Mesendoderm (in vitro differentiated cells): ENCODE measurements at regions not wholly inside any gene's neighbourhood (a gene's known extent, or its start where the extent isn't known, plus 50 kb on each side); places are given as distances from the start of the nearest gene placed in this dataset.
A peak's percentile ranks its signal among the peaks of the same experiment; 100 is the strongest.

Experiments used
- DNase-seq: peaks from one replicate; pipeline ENCODE4 v3.0.0; 2013
- H2AK5ac ChIP-seq: 2 replicates; pipeline ENCODE4 v1.6.1; 2013; ENCODE audit warnings: low read length, inconsistent platforms
- H2BK120ac ChIP-seq: 2 replicates; pipeline ENCODE4 v1.6.1; 2013; ENCODE audit warnings: low read depth, mild to moderate bottlenecking, low read length, moderate library complexity, mixed read lengths
- H2BK15ac ChIP-seq: replicated peaks from 2 replicates; pipeline ENCODE4 v1.6.1; 2013; ENCODE audit warnings: low read depth, mild to moderate bottlenecking, moderate library complexity
- H2BK5ac ChIP-seq: 2 replicates; pipeline ENCODE4 v1.6.1; 2013; ENCODE audit warnings: low read length, inconsistent platforms
- H3K18ac ChIP-seq: 2 replicates; pipeline ENCODE4 v1.6.1; 2013; ENCODE audit warnings: mild to moderate bottlenecking, low read length, mixed read lengths
- H3K23ac ChIP-seq: one replicate; pipeline ENCODE4 v1.6.1; 2013; ENCODE audit warnings: low read length
- H3K27ac ChIP-seq: 2 replicates; pipeline ENCODE4 v1.5.1; 2013; ENCODE audit warnings: low read depth, mild to moderate bottlenecking, inconsistent platforms, low read length, moderate library complexity
- H3K27me3 ChIP-seq: 2 replicates; pipeline ENCODE4 v1.6.1; 2013; ENCODE audit warnings: low read length, control low read depth, mild to moderate bottlenecking, inconsistent platforms; ENCODE audit not compliant: insufficient read depth, poor library complexity
- H3K36me3 ChIP-seq: 2 replicates; pipeline ENCODE4 v1.6.1; 2013; ENCODE audit warnings: low read length, inconsistent platforms; ENCODE audit not compliant: control insufficient read depth, insufficient read depth
- H3K4ac ChIP-seq: one replicate; pipeline ENCODE4 v1.6.1; 2013; ENCODE audit warnings: low read depth, mild to moderate bottlenecking, low read length, moderate library complexity
- H3K4me1 ChIP-seq: 2 replicates; pipeline ENCODE4 v1.6.1; 2013; ENCODE audit warnings: low read depth, low read length, inconsistent platforms; ENCODE audit not compliant: control insufficient read depth
- H3K4me2 ChIP-seq: 2 replicates; pipeline ENCODE4 v1.6.1; 2013; ENCODE audit warnings: low read length
- H3K4me3 ChIP-seq: 2 replicates; pipeline ENCODE4 v1.5.1; 2013; ENCODE audit warnings: mild to moderate bottlenecking, low read length
- H3K56ac ChIP-seq: one replicate; pipeline ENCODE4 v1.6.1; 2013; ENCODE audit warnings: low read length
- H3K79me1 ChIP-seq: 2 replicates; pipeline ENCODE4 v1.6.1; 2013; ENCODE audit warnings: low read length, inconsistent platforms
- H3K79me2 ChIP-seq: 2 replicates; pipeline ENCODE4 v1.6.1; 2013; ENCODE audit warnings: mild to moderate bottlenecking, low read length; ENCODE audit not compliant: control insufficient read depth, insufficient read depth
- H3K9ac ChIP-seq: 2 replicates; pipeline ENCODE4 v1.6.1; 2013; ENCODE audit warnings: low read length, inconsistent platforms
- H4K5ac ChIP-seq: one replicate; pipeline ENCODE4 v1.6.1; 2013; ENCODE audit warnings: low read length
- H4K8ac ChIP-seq: one replicate; pipeline ENCODE4 v1.6.1; 2013; ENCODE audit warnings: low read depth, mild to moderate bottlenecking, control low read depth, low read length, moderate library complexity
- WGBS: extraction: QIAGEN DNeasy Blood & Tissue Kit; methylation state at CpG from one replicate; pipeline ENCODE4 v1.1.7; 2013; ENCODE audit warnings: low lambda C conversion rate, missing lambda C conversion rate; ENCODE audit not compliant: insufficient coverage; ENCODE audit errors: extremely low coverage; 5-methylcytosine and 5-hydroxymethylcytosine counted together

DNA sequence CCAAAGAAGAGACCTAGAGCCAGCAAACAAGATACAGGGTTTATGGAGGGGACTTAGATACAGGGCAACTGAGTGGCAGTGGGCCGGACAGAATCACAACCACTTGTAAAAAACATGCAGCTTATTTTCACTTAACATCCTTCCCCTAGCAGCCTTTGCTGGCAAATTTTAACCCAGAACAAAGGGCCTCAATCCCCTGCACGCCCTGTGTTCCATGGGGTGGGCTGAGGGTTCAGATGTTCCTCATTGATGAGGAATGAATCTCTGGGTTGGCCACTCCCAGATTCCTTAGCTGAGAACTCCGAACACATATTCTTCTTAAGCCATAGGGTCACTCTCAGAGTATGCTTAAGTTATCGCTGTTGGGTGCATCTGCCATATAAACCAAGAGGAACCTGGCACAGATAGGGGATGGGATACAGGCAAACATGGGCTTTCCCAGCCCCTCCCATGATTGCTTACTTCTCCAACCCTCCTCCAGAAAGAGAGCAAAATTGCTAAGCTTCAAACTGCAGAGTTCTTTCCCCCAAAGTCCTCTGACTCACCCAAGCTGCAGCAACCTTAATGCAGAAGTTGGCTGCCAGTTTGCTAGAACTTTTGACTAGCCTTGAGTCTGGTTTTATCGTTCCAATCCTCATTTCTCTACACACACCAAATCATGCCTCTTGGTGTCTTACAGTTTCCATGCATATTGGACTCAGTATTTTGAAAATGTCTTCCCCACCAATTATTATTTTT lies 146.9 kb downstream of the CD47 start:
- no peak overlapping the region for H2AK5ac ChIP-seq
- H2BK120ac ChIP-seq: no peak overlapping the region
- no peak overlapping the region for H3K9ac ChIP-seq
- H2BK5ac ChIP-seq: no peak overlapping the region
- H3K4ac ChIP-seq: no peak overlapping the region
- no peak overlapping the region for H3K4me3 ChIP-seq
- no peak overlapping the region for H2BK15ac ChIP-seq
- no peak overlapping the region for H4K8ac ChIP-seq
- H3K18ac ChIP-seq: no peak overlapping the region
- H3K4me2 ChIP-seq: no peak overlapping the region
- H3K79me1 ChIP-seq: no peaks in the 10 kb centered on the region
- no CpG with 5 or more reads among the region's 5 CpGs for WGBS
- H4K5ac ChIP-seq: no peak overlapping the region
- H3K27me3 ChIP-seq: no peaks in the 10 kb centered on the region
- no peaks in the 10 kb centered on the region for H3K36me3 ChIP-seq
- no peak for DNase-seq
- no peak overlapping the region for H3K27ac ChIP-seq
- H3K4me1 ChIP-seq: no peaks in the 10 kb centered on the region
- H3K56ac ChIP-seq: no peak overlapping the region
- H3K23ac ChIP-seq: no peak overlapping the region
- no peaks in the 10 kb centered on the region for H3K79me2 ChIP-seq

DNA sequence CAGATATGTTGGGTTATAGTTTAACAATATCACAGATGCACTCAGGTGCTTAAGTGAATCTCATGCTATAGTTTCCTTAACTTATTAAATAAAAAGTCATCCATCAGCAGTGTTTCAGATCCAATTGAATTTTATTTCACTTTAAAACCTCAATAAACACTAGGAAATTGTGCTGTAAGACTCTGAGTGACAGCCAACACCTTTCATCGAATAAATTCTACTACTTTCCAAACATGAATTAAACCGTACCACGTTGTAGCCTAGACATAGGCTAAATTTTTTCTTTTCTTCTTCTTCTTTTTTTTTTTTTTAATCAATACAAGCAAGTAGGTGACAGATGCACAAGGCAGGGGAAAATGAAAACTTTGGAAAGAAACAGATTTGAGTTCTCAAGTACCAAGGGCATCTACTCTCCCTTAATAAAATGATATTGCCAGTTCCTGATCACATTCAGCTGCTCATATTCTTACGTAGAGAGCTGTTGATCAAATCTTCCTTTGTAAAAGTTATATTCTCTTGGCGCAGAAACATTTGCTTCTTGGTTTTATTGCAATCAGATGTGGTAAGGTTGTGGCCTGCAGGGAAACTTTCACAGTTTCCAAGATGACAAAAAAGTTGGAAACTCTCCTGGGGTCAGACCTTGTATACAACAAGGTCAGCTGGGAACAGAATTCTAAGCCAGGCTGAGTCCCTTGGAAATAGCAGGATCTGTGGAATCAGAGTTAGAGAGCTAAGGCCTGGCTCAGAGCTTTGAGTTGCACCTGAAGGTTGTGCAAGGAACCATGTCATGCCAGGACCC lies 147.7 kb downstream of the CD47 start:
- no peaks in the 10 kb centered on the region for H3K36me3 ChIP-seq
- H3K27ac ChIP-seq: no peak overlapping the region
- no peak overlapping the region for H3K18ac ChIP-seq
- no peak overlapping the region for H3K4me3 ChIP-seq
- H3K4me1 ChIP-seq: no peaks in the 10 kb centered on the region
- no peak overlapping the region for H2AK5ac ChIP-seq
- no peak overlapping the region for H3K4ac ChIP-seq
- no peak overlapping the region for H2BK15ac ChIP-seq
- H3K56ac ChIP-seq: no peak overlapping the region
- no peak overlapping the region for H3K4me2 ChIP-seq
- no peak overlapping the region for H2BK5ac ChIP-seq
- H2BK120ac ChIP-seq: no peak overlapping the region
- H4K8ac ChIP-seq: no peak overlapping the region
- WGBS: no CpG with 5 or more reads among the region's 5 CpGs
- H3K27me3 ChIP-seq: no peaks in the 10 kb centered on the region
- no peaks in the 10 kb centered on the region for H3K79me1 ChIP-seq
- H3K9ac ChIP-seq: no peak overlapping the region
- no peaks in the 10 kb centered on the region for H3K79me2 ChIP-seq
- no peak for DNase-seq
- H4K5ac ChIP-seq: no peak overlapping the region
- no peak overlapping the region for H3K23ac ChIP-seq

GRCh38 chr3:107942244-107942643 lies 148.6 kb downstream of the CD47 start:
- Histone ChIP-seq H2BK15ac (no peak overlapping the region), H2AK5ac (no peak overlapping the region), H3K56ac (no peak overlapping the region), H3K79me2 (no peaks in the 10 kb centered on the region), H3K9ac (no peak overlapping the region), H2BK120ac (no peak overlapping the region), H3K4me3 (no peak overlapping the region), H3K4ac (no peak overlapping the region), H2BK5ac (no peak overlapping the region), H3K4me2 (no peak overlapping the region), H3K36me3 (no peaks in the 10 kb centered on the region), H3K79me1 (no peaks in the 10 kb centered on the region), H3K18ac (no peak overlapping the region), H4K5ac (no peak overlapping the region), H4K8ac (no peak overlapping the region), H3K27me3 (no peaks in the 10 kb centered on the region), H3K4me1 (no peaks in the 10 kb centered on the region), H3K23ac (no peak overlapping the region), H3K27ac (no peak overlapping the region)
- no peak for DNase-seq
- no CpG with 5 or more reads among the region's 6 CpGs for WGBS

- Histone ChIP-seq H3K9ac (no peak overlapping the region), H4K8ac (no peak overlapping the region), H2BK5ac (no peak overlapping the region), H3K4me3 (no peak overlapping the region), H3K56ac (no peak overlapping the region), H3K4me2 (no peak overlapping the region), H3K79me2 (no peaks in the 10 kb centered on the region), H3K18ac (no peak overlapping the region), H4K5ac (no peak overlapping the region), H3K36me3 (no peaks in the 10 kb centered on the region), H3K23ac (no peak overlapping the region), H3K4ac (no peak overlapping the region), H3K27ac (no peak overlapping the region), H3K4me1 (no peaks in the 10 kb centered on the region), H3K27me3 (no peaks in the 10 kb centered on the region), H2BK120ac (no peak overlapping the region), H3K79me1 (no peaks in the 10 kb centered on the region), H2AK5ac (no peak overlapping the region), H2BK15ac (no peak overlapping the region)
- WGBS: no CpG with 5 or more reads among the region's 10 CpGs
- no peak for DNase-seq
Measured at GRCh38 chr3:107939691-107940442, 151.0 kb downstream of the CD47 start.

DNA sequence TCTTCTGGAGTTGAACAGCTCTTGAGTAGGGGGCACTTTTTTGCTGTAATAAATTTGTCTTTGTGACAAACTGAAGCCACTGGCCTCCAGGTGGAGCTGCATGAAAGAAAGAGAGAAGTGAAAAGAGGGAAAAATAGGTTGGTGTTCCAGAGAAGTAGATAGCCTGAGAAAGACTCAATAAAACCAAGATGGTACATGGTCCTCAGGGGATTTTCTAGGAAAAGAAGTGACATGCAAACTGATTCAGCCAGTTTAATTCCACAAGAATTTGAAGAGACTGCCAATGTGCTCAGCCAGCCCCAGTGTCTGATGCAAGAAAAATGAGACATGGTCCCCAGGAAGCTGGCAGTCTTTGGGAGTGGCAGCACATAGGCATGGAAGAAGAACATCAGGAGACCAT lies 152.7 kb downstream of the CD47 start:
- H3K56ac ChIP-seq: no peak overlapping the region
- no peaks in the 10 kb centered on the region for H3K79me1 ChIP-seq
- H2BK5ac ChIP-seq: no peak overlapping the region
- H2BK15ac ChIP-seq: no peak overlapping the region
- H3K9ac ChIP-seq: no peak overlapping the region
- H3K27ac ChIP-seq: no peak overlapping the region
- H3K4me2 ChIP-seq: no peak overlapping the region
- no peak overlapping the region for H2AK5ac ChIP-seq
- no peak overlapping the region for H3K4me3 ChIP-seq
- H3K18ac ChIP-seq: no peak overlapping the region
- H3K4me1 ChIP-seq: no peaks in the 10 kb centered on the region
- H3K27me3 ChIP-seq: no peaks in the 10 kb centered on the region
- no peak overlapping the region for H3K4ac ChIP-seq
- no peak overlapping the region for H3K23ac ChIP-seq
- no peak overlapping the region for H4K5ac ChIP-seq
- H3K79me2 ChIP-seq: no peaks in the 10 kb centered on the region
- DNase-seq: peak; percentile 68
- H2BK120ac ChIP-seq: no peak overlapping the region
- no peaks in the 10 kb centered on the region for H3K36me3 ChIP-seq
- no peak overlapping the region for H4K8ac ChIP-seq
